GM12891 (cell line): ENCODE measurements at regions not wholly inside any gene's neighbourhood (a gene's known extent, or its start where the extent isn't known, plus 50 kb on each side); places are given as distances from the start of the nearest gene placed in this dataset.

Experiments used
- POLR2A ChIP-seq: IDR thresholded peaks from 2 replicates; pipeline ENCODE4 v1.6.1; 2011; ENCODE audit warnings: low read depth, low read length, control low read depth
- POLR2AphosphoS5 ChIP-seq: IDR thresholded peaks from 2 replicates; pipeline ENCODE4 v1.6.1; 2011; ENCODE audit warnings: low read depth, low read length, control low read depth

DNA sequence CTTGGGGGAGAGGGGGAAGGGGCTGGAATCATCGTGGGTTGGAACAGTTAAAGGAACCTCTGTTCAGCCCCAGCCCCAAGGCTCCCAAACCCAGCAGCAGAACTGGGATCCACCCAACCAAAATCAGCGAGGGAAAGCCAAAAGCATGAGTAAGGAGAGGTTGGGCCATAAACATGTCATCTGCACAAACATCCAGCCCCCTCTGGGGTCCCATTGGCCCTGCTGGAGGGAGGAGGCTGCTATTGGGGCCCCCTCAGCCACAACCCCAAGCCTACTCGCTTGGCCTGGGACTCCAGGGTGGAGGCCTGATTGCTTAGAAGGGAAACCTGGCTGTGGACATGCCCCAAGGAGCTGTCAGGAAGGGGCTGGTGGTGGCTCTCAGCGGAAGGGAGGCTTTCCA lies 154.9 kb downstream of the FGF18 start:
- no peak for TF ChIP-seq POLR2AphosphoS5
- TF ChIP-seq POLR2A, result no peak
